HCT116 (cell line): ENCODE measurements at regions not wholly inside any gene's neighbourhood (a gene's known extent, or its start where the extent isn't known, plus 50 kb on each side); places are given as distances from the start of the nearest gene placed in this dataset.

ENCODE experiments used
- ATAC-seq: fragments of 200-7000 bp; cut with Tn5 transposase; 2 replicates; pipeline ENCODE4 v1.9.1; 2020; ENCODE audit warnings: mild to moderate bottlenecking, moderate library complexity
- BruUV-seq: library from RNA; stranded (reverse); fragments of 400-500 nt; replicated peaks from 2 replicates; lab custom pipeline; 2021; lab: Mats Ljungman, UMichigan
- CTCF ChIA-PET: fragments of 300-600 bp; sonication (Branson Sonifier 250); formaldehyde crosslinking; loops from one replicate; lab custom pipeline; 2021; ENCODE audit warnings: antibody characterized with exemption; lab: Charles Lee
- POLR2A ChIA-PET: fragments of 300-600, 350-600 bp; sonication (Branson Sonifier 250); formaldehyde crosslinking; loops from one replicate; lab custom pipeline; 2021; ENCODE audit warnings: antibody characterized with exemption; lab: Charles Lee
- RAD21 ChIA-PET, 2 experiments: fragments of 300-600 bp; sonication (Branson Sonifier 250); formaldehyde crosslinking; loops; one replicate each; lab custom pipeline; 2023; ENCODE audit warnings: low total read pairs in 2 of 2; ENCODE audit not compliant: uncharacterized antibody in 2 of 2, unreplicated experiment in 2 of 2, low non-redundant PET in 1 of 2; lab: Charles Lee
- DNase-seq: peaks from one replicate; pipeline ENCODE4 v3.0.0-alpha.2; 2010; ENCODE audit warnings: low read depth, low spot score
- H2AFZ ChIP-seq: fragments of 200-600 bp; shearing (Covaris generic), sonication (generic); 2 replicates; pipeline ENCODE4 v1.6.1; 2017; ENCODE audit warnings: low read depth, mixed run types, mixed read lengths, antibody characterized with exemption, low read length; ENCODE audit not compliant: poor library complexity, severe bottlenecking
- H3K27ac ChIP-seq: 2 replicates; pipeline ENCODE4 v1.5.1; 2012; ENCODE audit warnings: low read depth, low read length
- H3K27me3 ChIP-seq: fragments of 200-600 bp; sonication (generic); 2 replicates; pipeline ENCODE4 v1.6.1; 2016; ENCODE audit warnings: mixed run types, low read length, mixed read lengths; ENCODE audit not compliant: insufficient read depth
- H3K36me3 ChIP-seq, 2 experiments: fragments of 200-500 bp in 1 of 2; fragments of 200-600 bp in 1 of 2; sonication (Bioruptor generic) in 1 of 2; sonication (generic) in 1 of 2; 2 replicates each; pipeline versions ENCODE4 v1.5.1 to v1.6.1; 2014 to 2016; ENCODE audit warnings: low read length in 2 of 2, inconsistent platforms in 1 of 2, mixed read lengths in 1 of 2, mixed run types in 1 of 2; ENCODE audit not compliant: insufficient read depth in 2 of 2, control insufficient read depth in 1 of 2
- H3K4me1 ChIP-seq, 2 experiments: fragments of 200-600 bp in 1 of 2; sonication (generic) in 1 of 2; 2 replicates each; pipeline versions ENCODE4 v1.5.1 to v1.6.1; 2012 to 2017; ENCODE audit warnings: low read length in 2 of 2, inconsistent platforms in 1 of 2, mild to moderate bottlenecking in 1 of 2, mixed read lengths in 1 of 2, mixed run types in 1 of 2, moderate library complexity in 1 of 2; ENCODE audit not compliant: insufficient read depth in 2 of 2, control insufficient read depth in 1 of 2
- H3K4me2 ChIP-seq: fragments of 200-600 bp; sonication (generic); 2 replicates; pipeline ENCODE4 v1.6.1; 2017; ENCODE audit warnings: mixed run types, low read length, mixed read lengths
- H3K4me3 ChIP-seq, 2 experiments: fragments of 200-600 bp in 1 of 2; sonication (generic) in 1 of 2; replicated peaks in 1 of 2; 2 replicates each; pipeline ENCODE4 v1.5.1; 2011 to 2016; ENCODE audit warnings: low read length in 2 of 2, control low read depth in 1 of 2, low read depth in 1 of 2, mild to moderate bottlenecking in 1 of 2, mixed read lengths in 1 of 2, mixed run types in 1 of 2
- H3K79me2 ChIP-seq: fragments of 200-600 bp; sonication (generic); 2 replicates; pipeline ENCODE4 v1.6.1; 2017; ENCODE audit warnings: mild to moderate bottlenecking, mixed run types, low read length, moderate library complexity, mixed read lengths; ENCODE audit not compliant: insufficient read depth
- H3K9ac ChIP-seq: fragments of 200-600 bp; sonication (generic); 2 replicates; pipeline ENCODE4 v1.6.1; 2016; ENCODE audit warnings: low read length, mixed read lengths
- H3K9me2 ChIP-seq: fragments of 200-600 bp; sonication (generic), shearing (Covaris generic); 2 replicates; pipeline ENCODE4 v1.6.1; 2017; ENCODE audit warnings: mixed run types, mild to moderate bottlenecking, moderate library complexity; ENCODE audit not compliant: insufficient read depth
- H3K9me3 ChIP-seq, 2 experiments: fragments of 200-500 bp in 1 of 2; fragments of 200-600 bp in 1 of 2; sonication (Bioruptor generic) in 1 of 2; sonication (generic) in 1 of 2; 2 replicates each; pipeline ENCODE4 v1.6.1; 2014 to 2017; ENCODE audit warnings: low read length in 2 of 2, mixed read lengths in 2 of 2, inconsistent platforms in 1 of 2, low read depth in 1 of 2, mild to moderate bottlenecking in 1 of 2, mixed run types in 1 of 2, moderate library complexity in 1 of 2; ENCODE audit not compliant: control insufficient read depth in 1 of 2, insufficient read depth in 1 of 2
- H4K20me1 ChIP-seq: fragments of 200-600 bp; sonication (generic), shearing (Covaris generic); 2 replicates; pipeline ENCODE4 v1.6.1; 2017; ENCODE audit warnings: mixed run types, mild to moderate bottlenecking, moderate library complexity; ENCODE audit not compliant: insufficient read depth
- CBX3 ChIP-seq: IDR thresholded peaks from 2 replicates; pipeline ENCODE4 v1.6.1; 2012; ENCODE audit warnings: low read depth
- CEBPB ChIP-seq: IDR thresholded peaks from 2 replicates; pipeline ENCODE4 v1.6.1; 2012; ENCODE audit warnings: low read depth
- CTCF ChIP-seq, 3 experiments: fragments of 200-600 bp in 1 of 3; sonication (generic) in 1 of 3; IDR thresholded peaks in 2 of 3; conservative IDR thresholded peaks in 1 of 3; 2 replicates each; pipeline ENCODE4 v1.5.1; 2012 to 2017; ENCODE audit warnings: low read depth in 2 of 3, low read length in 2 of 3, antibody characterized with exemption in 1 of 3, borderline replicate concordance in 1 of 3, control low read depth in 1 of 3, mild to moderate bottlenecking in 1 of 3, mixed read lengths in 1 of 3, mixed run types in 1 of 3, moderate library complexity in 1 of 3; ENCODE audit not compliant: insufficient read depth in 1 of 3
- EZH2 ChIP-seq: fragments of 200-600 bp; sonication (generic); IDR thresholded peaks from 2 replicates; pipeline ENCODE4 v1.6.1; 2017; ENCODE audit warnings: antibody characterized with exemption, mixed run types
- FOSL1 ChIP-seq: IDR thresholded peaks from 2 replicates; pipeline ENCODE4 v1.6.1; 2012; ENCODE audit warnings: low read depth
- JUND ChIP-seq: IDR thresholded peaks from 2 replicates; pipeline ENCODE4 v1.6.1; 2012
- MAX ChIP-seq: IDR thresholded peaks from 2 replicates; pipeline ENCODE4 v1.6.1; 2012
- POLR2AphosphoS5 ChIP-seq: IDR thresholded peaks from 2 replicates; pipeline ENCODE4 v1.6.1; 2011; ENCODE audit warnings: mild to moderate bottlenecking, low read depth, low read length, moderate library complexity
- SP1 ChIP-seq: IDR thresholded peaks from 2 replicates; pipeline ENCODE4 v1.6.1; 2012; ENCODE audit warnings: low read depth
- ZNF274 ChIP-seq: fragments of 200-500 bp; sonication (Bioruptor generic); IDR thresholded peaks from 2 replicates; pipeline ENCODE4 v1.6.1; 2014; ENCODE audit warnings: mild to moderate bottlenecking, low read depth, low read length, inconsistent platforms
- intact Hi-C: fragments of 100-400 bp; cut with micrococcal nuclease; formaldehyde crosslinking; loops from 2 replicates; pipeline ENCODE4 v1.10.0; 2022
- TF ChIP-seq, protein P1 (sequence below): IDR thresholded peaks from 2 replicates; pipeline ENCODE4 v1.6.1; 2011; ENCODE audit warnings: mild to moderate bottlenecking, low read length, moderate library complexity; ENCODE audit not compliant: insufficient replicate concordance; ENCODE audit errors: extremely low read depth
- TF ChIP-seq, protein P2 (sequence below): IDR thresholded peaks from 2 replicates; pipeline ENCODE4 v1.6.1; 2012; ENCODE audit warnings: low read depth

- Histone ChIP-seq H3K9me3 (no peaks in the 10 kb centered on the region), H3K4me3 (no peak overlapping the region), H3K4me1 (no peaks in the 10 kb centered on the region), H3K27ac (no peak overlapping the region), H3K27me3 (no peaks in the 10 kb centered on the region), H2AFZ (no peak overlapping the region), H3K9ac (no peak overlapping the region)
- DNase-seq (no peak), ATAC-seq (no peak)
- no TSS peak for BruUV-seq
- POLR2A ChIA-PET, result no interaction called here
- TF ChIP-seq CTCF (IDR thresholded peaks at IDR 0.05 in 2 of 3, conservative IDR thresholded peaks at IDR 0.05 in 1 of 3; ENCODE audit: borderline replicate concordance in 1 of 3, insufficient read depth in 1 of 3, low read depth in 2 of 3, low read length in 2 of 3), result no peak
- no peak for TF ChIP-seq POLR2AphosphoS5
- no peak for TF ChIP-seq JUND
- no peak for TF ChIP-seq SP1
- no peak for TF ChIP-seq MAX
- no peak for TF ChIP-seq ZNF274
- no peak for TF ChIP-seq EZH2
- TF ChIP-seq FOSL1, result no peak
- TF ChIP-seq, all 23 proteins: peak for 0
- H3K4me2 ChIP-seq, result no peak overlapping the region
- H4K20me1 ChIP-seq, result no peaks in the 10 kb centered on the region
- no peaks in the 10 kb centered on the region for H3K36me3 ChIP-seq
- H3K79me2 ChIP-seq, result no peaks in the 10 kb centered on the region
- no peaks in the 10 kb centered on the region for H3K9me2 ChIP-seq
- ChIA-PET RAD21 (no interaction called here), CTCF (no interaction called here)
- intact Hi-C loops, result no loop called here
Observed at GRCh38 chr12:25719505-25719904, 166.4 kb upstream of the LMNTD1 start.

DNA sequence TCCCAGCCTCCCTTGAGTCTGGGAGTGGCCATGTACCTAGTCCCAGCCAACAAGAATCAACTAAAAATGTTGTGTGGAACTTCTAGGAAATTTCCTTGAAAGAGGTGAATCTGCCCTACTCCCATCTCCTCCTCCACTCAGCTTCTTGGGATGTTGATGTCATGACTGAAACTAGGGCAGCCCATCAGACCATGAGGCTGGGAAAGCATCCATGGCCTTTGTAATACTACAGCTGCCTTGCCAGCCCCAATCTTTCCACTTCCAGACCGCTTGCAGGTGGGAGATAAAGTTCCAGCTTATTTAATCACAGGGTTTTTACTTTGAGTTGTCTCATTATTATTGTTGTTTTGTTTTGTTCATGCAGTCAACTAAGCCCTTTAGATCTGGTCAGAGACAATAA is 170.3 kb upstream of the LMNTD1 start:
- POLR2A ChIA-PET, result no interaction called here
- DNase-seq (no peak), ATAC-seq (no peak)
- Histone ChIP-seq H3K4me3 (no peak overlapping the region), H3K9me2 (no peaks in the 10 kb centered on the region), H2AFZ (no peak overlapping the region), H3K9me3 (no peaks in the 10 kb centered on the region), H4K20me1 (no peaks in the 10 kb centered on the region), H3K9ac (no peak overlapping the region), H3K4me2 (no peak overlapping the region), H3K79me2 (no peaks in the 10 kb centered on the region), H3K4me1 (no peaks in the 10 kb centered on the region), H3K36me3 (no peaks in the 10 kb centered on the region), H3K27me3 (no peaks in the 10 kb centered on the region), H3K27ac (no peak overlapping the region)
- TF ChIP-seq MAX, result no peak
- no peak for TF ChIP-seq CEBPB
- no peak for TF ChIP-seq ZNF274
- TF ChIP-seq, protein P1, sequence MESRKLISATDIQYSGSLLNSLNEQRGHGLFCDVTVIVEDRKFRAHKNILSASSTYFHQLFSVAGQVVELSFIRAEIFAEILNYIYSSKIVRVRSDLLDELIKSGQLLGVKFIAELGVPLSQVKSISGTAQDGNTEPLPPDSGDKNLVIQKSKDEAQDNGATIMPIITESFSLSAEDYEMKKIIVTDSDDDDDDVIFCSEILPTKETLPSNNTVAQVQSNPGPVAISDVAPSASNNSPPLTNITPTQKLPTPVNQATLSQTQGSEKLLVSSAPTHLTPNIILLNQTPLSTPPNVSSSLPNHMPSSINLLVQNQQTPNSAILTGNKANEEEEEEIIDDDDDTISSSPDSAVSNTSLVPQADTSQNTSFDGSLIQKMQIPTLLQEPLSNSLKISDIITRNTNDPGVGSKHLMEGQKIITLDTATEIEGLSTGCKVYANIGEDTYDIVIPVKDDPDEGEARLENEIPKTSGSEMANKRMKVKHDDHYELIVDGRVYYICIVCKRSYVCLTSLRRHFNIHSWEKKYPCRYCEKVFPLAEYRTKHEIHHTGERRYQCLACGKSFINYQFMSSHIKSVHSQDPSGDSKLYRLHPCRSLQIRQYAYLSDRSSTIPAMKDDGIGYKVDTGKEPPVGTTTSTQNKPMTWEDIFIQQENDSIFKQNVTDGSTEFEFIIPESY, result no peak
- no peak for TF ChIP-seq CBX3
- TF ChIP-seq, protein P2, sequence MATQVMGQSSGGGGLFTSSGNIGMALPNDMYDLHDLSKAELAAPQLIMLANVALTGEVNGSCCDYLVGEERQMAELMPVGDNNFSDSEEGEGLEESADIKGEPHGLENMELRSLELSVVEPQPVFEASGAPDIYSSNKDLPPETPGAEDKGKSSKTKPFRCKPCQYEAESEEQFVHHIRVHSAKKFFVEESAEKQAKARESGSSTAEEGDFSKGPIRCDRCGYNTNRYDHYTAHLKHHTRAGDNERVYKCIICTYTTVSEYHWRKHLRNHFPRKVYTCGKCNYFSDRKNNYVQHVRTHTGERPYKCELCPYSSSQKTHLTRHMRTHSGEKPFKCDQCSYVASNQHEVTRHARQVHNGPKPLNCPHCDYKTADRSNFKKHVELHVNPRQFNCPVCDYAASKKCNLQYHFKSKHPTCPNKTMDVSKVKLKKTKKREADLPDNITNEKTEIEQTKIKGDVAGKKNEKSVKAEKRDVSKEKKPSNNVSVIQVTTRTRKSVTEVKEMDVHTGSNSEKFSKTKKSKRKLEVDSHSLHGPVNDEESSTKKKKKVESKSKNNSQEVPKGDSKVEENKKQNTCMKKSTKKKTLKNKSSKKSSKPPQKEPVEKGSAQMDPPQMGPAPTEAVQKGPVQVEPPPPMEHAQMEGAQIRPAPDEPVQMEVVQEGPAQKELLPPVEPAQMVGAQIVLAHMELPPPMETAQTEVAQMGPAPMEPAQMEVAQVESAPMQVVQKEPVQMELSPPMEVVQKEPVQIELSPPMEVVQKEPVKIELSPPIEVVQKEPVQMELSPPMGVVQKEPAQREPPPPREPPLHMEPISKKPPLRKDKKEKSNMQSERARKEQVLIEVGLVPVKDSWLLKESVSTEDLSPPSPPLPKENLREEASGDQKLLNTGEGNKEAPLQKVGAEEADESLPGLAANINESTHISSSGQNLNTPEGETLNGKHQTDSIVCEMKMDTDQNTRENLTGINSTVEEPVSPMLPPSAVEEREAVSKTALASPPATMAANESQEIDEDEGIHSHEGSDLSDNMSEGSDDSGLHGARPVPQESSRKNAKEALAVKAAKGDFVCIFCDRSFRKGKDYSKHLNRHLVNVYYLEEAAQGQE, result no peak
- intact Hi-C loops, result no loop called here
- RAD21 ChIA-PET, result no interaction called here
- CTCF ChIA-PET, result no interaction called here
- BruUV-seq, result no TSS peak
